ENCODE measurements at regions not wholly inside any gene's neighbourhood (a gene's known extent, or its start where the extent isn't known, plus 50 kb on each side); places are given as distances from the start of the nearest gene placed in this dataset.
A peak's percentile ranks its signal among the peaks of the same experiment; 100 is the strongest.

DNA sequence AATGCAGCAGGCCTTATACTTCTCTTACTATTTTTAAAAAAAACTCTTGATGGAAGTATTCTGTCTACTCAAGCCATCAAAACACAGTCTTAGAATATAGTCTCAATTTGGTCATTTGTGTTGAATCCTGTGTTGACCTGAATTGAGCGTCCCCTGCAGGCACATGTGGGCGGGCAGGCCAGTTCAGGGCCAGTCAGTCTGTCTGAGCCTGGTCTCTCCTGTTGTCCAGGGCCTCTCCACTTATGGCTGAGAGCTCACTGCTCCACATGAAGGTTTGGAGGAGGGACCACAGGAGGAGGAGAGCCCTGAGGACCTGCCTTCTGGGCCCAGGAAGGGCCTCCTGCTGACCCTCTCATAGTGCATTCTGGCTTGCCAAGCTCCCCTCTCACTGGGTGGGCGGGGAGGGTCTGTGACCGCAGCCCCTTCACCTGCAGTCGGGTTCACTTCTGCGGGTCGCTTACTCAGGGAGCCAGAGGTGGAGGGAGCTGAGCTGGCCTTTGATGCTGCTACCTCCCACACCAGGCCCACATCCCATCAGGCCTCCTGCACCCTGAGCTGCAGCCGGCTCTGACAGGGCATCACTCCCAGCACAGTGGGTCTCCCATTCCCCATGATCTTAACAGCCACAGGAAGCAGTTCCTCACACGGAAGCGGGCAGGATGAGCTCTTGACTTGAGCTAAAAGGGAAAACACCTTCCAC lies 178.2 kb upstream of the S1PR3 start:
- no peak for DNase-seq

DNA sequence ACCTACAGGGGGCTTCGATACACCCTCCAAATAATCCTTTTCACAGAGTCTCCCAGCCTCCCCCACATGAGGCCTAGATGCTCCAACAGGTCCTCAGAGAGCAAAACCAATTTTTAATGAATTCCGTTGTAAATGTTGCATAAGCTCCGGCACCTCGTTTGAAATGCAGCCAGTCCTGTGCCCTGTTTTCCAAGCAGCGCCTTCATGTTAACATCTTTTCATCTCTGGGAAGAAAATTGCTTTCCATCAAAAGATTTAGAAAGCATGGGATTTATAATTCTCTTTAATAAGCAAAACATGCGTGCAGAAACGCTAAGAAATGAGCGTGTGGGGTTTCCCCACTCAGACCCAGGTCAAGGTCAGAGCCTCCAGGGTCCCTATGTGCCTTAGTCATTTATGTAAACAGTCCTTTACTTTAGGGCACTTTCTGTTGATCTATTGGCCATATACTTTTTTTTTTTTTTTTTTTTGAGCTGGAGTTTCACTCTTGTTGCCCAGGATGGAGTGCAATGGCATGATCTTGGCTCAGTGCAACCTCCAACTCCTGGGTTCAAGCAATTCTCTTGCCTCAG lies 177.5 kb upstream of the S1PR3 start:
- DNase-seq = no peak

DNA sequence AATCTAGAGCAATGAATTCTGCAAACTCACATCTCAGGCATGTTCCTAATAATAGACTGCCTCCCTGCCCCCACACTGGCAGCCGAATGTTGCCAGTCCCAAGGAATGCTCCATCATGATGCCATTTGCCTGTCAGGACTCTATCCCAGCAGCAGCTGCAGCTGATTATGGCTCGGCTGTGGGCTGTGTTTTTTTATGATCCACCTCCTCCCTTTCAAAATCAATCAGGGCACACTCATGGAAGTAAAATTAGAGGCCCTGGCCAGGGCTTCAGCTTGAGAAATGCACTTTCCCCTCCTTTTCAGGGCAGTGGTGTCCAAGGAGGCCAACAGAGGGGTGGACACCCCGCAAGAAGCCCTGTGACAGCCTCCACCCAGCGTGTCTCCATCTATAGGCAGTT lies 176.7 kb upstream of the S1PR3 start:
- DNase-seq = peak in 5 of 51 donors; percentile 2 to 49 (median 9)

DNA sequence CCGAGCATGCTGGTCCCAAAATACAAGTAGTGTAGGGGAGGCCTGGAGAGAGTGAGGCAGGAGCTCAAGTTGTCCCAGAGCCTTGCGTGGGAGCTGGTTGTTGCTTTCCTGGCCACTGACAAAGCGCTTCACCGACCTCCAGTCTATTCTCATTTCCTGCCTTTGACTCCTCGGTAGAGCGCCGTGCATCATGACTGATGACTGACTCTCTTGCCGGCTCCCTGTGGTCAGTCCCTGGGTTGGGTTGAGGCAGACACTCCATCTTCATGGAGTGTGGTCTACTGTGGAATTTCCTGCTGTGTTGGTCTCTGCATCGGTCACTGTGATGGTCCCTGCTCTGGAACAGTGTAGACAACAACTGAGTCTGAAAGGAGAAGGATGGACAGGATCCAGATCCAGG lies 175.1 kb upstream of the S1PR3 start:
- DNase-seq = no peak

DNA sequence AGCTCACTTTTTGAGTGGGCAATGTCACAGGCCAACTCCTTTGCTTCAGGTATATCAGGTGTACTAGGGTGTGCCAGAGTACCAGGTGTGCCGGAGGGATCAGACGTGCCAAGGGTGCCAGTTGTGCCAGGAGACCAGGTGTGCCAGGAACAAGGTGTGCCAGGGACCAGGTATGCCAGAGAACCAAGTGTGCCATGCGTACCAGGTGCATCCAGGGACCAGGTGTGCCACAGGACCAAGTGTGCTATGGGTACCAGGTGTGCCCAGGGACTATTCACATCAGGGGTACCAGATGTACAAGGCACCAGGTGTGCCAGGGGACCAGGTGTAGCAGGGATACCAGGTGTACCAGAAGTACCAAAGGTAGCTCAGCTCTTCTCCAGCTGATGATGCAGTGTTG lies 174.7 kb upstream of the S1PR3 start:
- no peak for DNase-seq

DNA sequence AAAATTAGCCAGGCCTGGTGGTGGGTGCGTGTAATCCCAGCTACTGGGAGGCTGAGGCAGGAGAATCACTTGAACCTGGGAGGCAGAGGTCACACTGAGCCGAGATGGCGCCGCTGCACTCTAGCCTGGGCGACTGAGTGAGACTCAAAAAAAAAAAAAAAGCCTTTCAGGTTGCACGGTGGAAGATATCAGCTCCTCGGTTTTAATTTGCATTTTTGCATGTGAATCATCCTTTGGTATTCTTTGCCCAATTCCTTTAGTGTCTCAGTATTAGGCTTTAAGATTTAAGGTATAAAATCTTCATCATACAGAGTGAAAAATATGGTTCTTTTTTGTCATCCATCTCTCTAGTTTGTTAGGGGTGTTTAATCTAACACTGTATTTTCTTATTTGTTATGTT lies 173.6 kb upstream of the S1PR3 start:
- DNase-seq = no peak

DNA sequence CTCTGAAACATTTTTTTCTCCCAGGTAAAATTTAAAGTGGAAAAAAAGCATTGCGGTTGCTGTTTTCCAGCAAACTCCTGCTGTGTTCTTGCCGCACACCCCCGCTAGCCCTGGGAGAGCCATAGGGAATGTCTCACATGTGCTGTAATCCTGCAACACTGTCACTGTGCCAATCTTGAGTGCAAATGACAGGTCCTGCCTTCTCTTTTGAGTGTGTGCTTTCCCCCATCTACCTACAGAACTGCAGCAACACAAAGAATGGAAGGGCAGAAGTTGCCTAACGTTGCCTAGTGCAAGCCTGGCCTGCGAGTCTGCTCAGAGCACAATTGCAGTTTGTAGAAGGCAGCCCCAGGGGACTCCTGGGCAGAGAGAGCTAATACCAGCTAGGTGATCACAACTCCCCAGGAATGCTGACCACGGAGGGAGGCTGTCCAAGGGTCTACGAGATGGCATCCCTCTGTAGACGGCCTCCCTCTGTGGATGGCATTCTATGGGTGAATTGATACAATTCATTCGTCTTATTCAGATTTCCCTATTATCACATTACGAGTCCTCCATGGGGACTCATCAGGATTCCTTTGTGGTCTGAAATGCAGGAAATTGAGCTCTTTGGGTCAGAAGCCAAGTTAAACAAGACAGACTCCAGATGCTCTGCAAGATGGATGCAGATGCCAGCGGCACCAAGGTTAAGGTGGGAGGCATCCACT lies 172.6 kb upstream of the S1PR3 start:
- no peak for DNase-seq

DNA sequence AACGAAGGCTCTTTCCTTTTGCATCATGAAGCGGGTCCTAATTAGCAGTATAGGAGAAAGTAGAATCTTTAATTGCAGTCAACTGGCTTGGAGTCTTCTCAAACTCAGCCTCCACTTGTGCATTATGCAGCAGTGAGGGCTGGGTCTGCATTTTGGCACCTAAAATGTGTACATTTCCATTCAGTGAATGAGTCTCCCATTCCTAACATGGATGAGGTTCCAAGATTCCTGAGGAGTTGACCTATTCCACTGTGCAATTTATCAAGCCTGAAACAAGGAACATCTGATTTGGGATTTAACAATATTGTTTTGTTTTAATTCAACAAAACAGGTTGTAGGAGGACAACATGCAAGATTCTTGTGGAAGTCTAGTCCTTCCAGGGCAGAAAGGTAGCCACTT lies 171.8 kb upstream of the S1PR3 start:
- DNase-seq = no peak

DNA sequence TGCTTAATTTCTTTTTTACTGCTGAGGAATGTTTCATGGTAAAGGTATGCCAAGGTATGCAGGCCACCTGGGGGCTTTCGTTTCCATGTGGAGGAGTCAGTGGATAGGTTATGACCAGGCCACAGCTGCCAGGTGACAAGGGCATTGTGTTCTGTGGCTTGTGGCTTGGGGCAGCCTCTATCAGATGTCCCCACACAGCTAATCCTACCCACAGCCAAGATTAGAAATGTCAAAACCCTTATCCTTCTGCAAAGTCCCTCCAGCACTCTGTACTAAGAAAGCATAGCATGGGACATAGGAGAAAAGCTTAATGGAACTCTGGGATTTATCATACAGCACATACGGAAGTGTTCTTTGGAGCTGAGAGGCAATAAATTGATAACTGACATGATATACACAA lies 171.2 kb upstream of the S1PR3 start:
- no peak for DNase-seq

DNA sequence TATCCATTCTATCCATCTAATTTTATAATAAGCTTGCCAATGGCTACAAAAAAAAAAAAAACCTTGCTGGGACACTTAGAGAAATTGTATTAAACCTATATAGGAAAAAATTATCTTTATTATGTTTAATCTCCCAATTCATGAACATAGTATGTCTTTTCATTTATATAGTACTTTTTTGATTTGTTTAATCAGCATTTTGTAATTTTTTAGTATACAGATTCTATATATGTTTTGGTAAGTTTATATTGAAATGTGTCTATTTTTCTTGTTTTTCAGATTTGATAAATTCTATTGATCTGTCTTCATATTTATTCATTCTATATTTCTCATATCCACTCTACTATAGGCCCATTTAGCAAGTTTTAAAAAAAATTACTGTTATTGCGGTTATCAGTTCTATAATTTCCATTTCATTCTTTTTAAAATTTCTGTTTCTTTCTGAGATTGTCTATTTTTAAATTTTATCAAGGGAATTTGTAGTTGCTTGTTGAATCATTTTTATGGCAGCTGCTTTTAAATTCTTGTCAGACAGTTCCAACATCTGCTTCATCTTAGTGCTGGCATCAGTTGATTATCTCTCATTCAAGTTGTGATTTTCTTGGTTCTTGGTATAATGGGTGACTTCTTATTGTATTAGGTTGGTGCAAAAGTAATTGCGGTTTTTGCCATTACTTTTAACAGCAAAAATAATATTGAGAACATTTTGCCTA lies 170.1 kb upstream of the S1PR3 start:
- no peak for DNase-seq

DNA sequence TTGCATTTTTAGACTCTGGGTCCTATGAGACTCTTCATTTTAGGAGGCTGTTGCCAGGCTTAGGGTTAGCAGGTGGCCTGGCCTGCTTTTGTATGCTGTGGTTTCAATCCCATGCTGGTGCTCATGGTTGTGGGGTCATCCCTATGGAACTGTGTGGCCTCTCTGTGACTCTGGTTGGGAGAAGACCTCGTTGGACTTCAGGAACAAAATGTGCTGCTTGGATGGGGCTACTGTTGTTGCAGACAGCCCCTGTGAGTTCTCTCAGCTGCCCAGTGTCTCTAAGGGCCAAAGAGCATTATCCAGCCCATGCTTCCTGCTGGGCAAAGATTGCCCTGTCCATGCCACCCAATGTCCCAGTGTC lies 169.5 kb upstream of the S1PR3 start:
- no peak for DNase-seq

DNA sequence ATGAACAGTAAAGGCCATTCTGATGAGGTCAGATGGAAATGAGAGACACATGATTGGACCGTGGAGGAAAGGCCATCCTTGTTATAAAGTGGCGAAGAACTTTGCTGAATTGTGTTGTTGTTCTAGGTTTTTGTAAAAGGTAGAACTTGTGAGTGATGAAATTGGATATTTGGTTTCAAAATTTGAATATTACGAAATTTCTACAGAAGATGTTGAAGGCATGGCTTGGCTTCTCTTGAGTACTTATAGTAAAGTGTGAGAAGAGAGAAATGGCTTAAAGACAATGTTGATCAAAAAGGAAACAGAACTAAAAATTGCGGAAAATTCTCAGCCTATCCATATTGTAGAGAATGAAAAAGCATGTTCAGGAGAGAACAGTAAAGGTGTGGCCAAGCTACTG lies 166.6 kb upstream of the S1PR3 start:
- DNase-seq = no peak

DNA sequence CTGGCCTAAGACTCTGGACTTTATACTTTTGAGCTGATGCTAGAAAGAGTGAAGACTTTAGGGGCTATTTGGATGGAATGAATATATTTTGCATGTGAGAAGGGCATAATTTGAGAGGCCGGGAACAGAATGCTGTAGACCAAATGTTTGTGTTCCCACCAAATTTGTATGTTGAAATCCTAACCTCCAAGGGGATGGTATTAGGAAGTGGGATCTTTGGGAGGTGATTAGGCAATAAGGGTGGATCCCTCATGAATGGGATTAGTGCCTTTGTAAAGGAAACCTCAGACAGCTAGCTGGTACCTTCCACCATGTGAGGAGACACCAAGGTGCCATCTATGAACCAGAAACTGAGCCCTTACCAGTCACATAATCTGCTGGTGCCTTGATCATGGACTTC lies 165.1 kb upstream of the S1PR3 start:
- DNase-seq = no peak

DNA sequence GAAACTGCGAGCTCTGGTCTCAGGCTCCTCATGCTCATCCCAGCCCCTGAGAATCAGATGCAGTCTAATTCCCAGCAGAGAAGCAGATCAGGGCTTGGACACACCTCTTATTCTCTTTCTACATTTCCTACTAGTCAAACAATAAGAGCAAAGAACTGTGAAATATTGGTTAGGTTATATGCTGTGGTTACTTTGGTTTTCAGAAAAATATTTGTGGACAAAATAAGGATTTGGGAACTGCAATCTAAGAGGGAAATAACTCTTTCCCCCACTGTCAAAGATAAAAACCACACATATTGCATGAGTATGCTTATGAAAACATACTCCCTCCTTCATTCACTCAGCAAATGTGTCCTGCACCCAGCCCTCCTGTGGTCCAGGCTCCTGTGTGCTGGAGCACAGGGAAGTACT lies 164.5 kb upstream of the S1PR3 start:
- no peak for DNase-seq

DNA sequence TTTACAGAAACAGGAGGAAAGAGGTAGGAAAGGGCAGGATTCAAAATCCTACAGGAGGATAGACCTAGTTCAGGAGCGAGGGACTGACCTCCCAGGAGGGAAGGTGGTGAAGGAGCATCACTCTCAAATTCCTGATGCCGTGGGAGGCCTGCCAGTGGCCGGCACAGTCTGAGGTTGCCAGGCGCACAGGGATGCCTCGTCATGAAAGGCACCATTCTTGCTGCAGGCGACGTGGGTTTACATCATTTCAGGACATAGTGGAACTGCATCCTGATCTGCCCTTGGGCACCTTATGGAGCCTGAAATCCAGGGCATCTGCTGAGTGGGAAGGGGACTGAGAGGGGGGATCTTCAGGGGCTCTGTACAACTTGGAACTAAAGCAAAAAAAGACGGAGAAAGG lies 163.2 kb upstream of the S1PR3 start:
- DNase-seq = no peak

DNA sequence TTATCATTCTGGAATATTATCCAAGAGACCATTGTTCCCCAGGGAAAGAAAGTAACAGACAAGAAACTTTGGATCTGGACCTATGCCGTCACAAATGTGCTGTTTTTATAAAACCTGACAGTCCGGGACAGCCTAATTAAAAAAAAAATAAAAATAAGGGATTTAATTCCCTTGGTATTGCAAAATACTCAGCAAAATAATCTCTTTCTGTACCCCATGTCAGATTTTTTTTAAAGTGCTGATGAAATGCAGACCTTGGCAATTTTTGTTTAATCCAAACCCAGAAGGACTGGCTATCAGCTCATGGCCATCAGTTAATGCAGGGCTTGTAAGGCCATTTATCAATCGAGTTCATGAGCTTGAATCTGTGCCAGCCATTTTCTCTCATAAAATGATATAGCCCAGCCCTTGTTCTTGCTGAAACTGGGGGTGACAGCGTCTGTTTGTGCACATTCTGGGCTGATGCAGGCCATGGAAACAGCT lies 162.7 kb upstream of the S1PR3 start:
- no peak for DNase-seq

DNA sequence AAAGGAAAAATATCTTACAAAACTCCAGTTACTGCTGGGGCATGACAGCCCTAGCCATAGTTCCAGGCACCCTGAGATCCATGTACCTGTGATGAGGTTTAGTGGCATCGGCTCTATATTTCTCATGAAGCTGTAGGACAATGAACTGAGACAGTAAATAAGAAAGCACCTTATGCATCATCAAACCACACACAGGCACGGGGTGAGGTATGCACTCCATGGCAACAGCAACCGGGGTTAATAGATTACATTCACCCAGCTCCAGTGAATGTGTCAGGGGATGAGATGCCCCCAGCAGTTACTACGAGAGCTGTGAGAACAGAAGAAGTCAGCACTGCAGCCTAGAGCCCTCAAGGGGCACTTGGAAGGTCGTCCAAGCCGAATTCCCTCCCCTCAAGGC lies 162.0 kb upstream of the S1PR3 start:
- no peak for DNase-seq

DNA sequence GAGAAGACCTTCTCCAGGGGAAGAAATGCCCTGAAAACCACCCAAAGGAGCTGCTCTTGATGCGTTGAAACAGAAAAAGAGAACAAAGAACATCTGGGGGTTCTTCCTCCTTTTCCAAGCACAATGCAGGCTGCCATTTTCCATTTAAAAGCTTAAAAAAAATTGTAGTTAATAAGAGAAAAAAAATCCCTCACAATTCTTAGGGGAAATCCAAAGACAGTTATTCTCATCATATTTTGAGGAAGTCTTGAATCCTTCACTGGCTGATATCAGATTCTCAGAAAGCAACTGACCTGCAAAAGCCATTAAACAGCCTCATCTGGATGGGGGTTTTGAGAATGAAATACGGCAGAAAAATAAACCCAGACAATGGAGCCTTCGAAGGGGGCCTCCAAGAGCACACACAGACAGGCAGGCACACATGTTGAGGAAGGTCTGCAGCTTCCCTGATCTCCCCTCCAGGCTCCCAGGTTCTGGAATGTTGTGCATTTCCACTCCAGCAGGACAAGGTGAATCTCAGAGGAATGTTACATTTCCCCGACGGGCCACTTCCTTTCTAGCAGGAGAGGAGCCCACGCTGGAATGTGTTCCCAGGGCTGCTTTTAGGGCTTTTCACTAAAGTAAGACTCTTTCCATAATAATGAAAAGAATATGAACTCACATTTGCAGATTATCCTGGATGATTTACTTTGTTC lies 159.4 kb upstream of the S1PR3 start:
- DNase-seq = no peak

DNA sequence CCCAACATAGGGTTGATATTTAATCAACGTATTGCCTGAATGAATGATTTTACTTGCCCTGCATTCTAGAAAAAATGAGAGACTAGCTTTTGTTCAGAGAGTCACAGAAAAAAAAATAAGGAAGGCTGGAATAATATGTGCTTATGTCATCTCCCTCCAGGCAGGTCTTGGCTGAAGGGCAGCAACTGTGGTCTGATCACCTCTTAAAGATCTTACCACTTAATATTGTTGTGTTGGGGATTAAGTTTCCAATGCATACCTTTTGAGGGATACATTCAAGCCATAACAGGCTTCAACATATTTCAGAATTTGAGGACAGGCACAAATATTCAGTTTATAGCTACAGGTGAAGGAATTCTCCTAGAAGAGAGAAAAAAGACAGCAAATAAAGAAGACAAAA lies 157.3 kb upstream of the S1PR3 start:
- no peak for DNase-seq

DNA sequence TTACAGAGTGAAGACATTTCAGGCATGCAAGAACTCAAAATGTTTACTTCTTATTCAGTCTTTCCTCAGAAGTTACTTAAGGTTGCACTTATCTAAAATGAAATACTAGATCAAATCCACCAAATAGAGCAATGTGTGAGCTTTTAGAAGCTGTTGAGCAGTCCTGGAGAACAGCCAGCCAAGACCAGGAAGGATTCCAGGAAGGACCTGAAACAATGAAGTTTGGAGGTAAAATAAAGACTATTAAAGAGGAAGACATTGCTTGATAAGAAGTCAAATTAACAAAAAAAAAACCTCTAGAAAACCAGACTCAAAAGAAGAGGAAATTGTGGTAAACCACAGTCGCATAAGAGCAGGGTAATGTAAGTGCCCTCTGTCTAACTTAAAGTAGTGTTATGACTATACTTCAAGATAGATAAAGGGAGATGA lies 156.2 kb upstream of the S1PR3 start:
- DNase-seq = no peak

DNA sequence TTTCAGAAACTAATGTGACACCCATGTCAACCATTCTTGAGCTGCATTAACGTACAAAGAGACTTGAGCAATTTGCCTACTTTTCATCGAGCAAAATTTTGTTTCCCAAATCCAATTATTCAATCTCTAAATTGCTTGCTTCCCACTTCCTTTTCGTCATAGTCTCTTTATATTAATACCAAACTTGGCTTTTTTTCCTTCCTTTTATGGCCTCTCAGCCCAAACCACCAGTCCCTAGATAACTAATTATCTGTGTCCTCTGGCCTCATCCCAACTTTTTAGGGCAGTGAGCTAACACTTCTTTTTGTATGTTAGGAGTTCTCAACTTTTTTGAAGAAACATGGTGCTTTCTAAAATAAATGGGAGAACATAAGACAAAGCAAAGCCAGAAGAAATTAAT lies 155.5 kb upstream of the S1PR3 start:
- DNase-seq = no peak

DNA sequence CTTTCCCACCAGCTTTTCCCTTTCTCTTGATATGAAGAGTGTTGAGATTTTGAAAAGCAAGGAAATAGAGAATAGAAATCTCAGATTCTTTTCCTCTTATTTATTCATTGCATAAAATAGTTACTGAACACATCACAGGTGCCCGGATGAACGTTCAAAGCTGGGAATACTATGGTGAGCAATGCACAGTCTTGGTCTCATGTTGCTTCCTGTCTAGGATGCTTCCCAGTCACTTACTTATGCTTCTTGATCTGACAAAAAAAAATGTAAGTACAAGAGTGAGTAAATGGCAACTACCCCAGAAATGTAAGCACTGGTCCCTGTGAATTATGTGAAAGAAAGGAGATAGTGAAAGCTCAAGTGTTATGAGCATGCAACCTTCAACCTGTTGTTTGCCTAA lies 153.5 kb upstream of the S1PR3 start:
- no peak for DNase-seq

Data from hypothalamus (tissue), 51 donors.